ENCODE measurements at regions not wholly inside any gene's neighbourhood (a gene's known extent, or its start where the extent isn't known, plus 50 kb on each side); places are given as distances from the start of the nearest gene placed in this dataset.

DNA sequence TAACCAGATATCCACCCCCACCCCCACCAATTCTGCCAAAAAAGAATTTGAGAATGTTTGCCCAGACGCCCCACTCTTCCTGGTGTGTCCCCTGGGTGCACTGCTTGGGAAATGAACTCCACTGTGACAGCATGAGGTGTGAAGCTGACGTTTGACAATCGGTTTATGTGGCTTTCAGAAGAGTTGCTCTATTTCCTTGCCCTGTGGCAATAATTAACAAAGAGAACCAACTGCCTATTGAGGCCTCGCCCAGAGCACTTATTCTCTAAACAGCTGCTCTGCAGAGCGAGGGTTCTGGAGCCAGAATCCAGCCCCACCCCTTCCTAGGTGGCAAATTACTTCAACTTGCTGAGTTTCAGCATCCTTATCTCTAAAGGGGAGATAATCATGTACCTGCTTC, 115.8 kb upstream of the SIX3 start:
- no peak for DNase-seq (ENCODE audit: low read depth in 2 of 3, low spot score in 1 of 3)

DNA sequence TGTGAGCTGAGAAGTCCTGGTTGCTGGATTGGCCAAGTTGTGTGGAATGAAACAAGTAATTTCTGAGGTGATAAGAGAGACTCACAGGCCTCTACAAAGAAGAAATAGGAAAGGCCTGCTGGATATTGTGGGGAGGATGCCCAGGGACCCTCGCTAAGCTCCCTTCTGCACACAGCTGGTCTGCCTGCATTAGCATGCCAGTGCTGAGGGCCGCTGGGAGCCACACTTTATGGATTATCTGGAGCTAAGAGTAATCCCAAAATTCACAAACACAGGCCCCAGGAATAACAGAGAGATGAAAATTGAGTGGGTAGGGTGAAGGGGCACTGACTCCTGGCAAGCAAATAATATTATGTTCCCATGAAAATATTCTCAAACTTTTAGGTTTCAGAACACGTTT, 114.9 kb upstream of the SIX3 start:
- no peak for DNase-seq (ENCODE audit: low read depth in 2 of 3, low spot score in 1 of 3)

DNA sequence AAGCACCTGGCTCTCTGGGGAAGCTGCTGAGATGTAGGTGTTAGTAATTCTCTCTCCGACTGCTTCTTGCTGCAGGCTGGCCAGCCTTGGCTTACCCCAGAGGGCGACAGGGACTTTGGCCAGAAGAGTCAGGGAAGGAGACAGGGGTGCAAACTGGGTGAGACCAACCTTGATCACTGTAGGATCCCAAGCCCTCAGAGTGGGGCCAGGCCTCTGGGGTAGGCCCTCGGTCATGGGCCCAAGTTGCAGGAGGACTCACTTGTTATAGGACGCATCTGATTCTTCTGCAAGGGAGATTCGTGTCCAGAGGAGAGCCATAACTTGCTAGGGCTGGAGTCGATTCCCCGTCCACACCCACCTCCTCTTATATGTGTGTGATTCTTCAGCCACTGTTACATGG, 111.7 kb upstream of the SIX3 start:
- no peak for DNase-seq (ENCODE audit: low read depth in 2 of 3, low spot score in 1 of 3)

DNA sequence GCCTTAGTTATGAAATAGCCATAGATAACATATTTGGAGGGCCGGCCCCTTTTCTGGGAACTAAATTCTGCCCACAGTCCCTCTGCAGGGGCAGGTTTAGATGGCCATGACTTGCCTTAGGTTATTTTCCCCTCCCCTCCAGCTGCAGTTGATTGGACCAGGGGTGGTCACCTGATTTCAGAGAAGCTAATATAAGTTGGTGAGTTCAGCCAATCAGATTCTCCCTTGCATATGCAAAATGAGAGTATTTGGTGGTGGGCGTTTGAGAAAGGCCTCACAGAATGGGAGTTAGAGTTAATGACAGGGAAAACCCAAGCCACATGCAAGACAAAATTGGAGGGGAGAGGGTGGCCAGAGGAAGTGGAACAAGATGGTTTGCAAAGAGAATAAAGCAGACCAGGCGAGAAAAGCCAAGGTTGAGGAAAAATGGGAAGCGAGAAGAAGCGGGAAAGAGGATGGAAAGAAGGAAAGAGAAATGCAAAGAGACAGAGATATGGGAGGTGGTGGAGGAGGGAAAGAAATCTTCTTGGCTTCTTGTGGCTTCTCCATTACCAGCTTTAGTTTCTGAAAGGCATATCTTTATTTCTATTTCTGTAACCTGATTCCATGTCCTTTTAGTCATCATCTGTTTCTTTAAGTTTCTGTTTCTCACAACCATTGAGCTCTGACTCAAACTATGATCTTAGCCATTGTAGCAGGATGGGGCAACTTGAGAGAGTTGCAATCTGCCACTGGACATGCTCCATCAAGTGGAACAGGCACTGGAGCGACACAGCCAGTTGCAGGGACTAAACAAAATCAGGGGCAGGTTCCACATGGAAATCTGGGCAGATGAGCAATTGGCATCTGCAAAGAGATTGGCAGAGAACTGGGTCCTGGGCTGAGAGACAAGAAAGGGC, 108.1 kb upstream of the SIX3 start:
- DNase-seq (ENCODE audit: low read depth in 2 of 3, low spot score in 1 of 3) = no peak

DNA sequence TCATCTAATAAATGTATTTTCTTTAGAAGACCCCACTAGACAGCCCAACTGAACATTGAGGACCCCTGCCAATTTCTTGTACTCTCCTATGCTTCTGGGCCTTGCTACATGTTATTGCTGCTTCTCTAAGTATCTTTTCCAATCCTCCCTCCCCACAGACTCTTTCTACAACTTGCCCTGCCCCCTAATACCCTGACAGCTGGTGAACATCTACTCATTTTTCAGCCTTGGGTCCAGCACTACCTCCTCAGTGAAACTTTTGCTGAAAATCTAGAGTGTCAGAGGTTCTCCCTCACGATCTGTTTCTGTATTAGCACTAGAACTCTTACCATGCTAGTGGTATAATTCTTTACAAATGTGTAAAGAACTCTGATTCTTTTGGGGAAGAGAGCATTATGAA, 106.8 kb upstream of the SIX3 start:
- no peak for DNase-seq (ENCODE audit: low read depth in 2 of 3, low spot score in 1 of 3)

DNA sequence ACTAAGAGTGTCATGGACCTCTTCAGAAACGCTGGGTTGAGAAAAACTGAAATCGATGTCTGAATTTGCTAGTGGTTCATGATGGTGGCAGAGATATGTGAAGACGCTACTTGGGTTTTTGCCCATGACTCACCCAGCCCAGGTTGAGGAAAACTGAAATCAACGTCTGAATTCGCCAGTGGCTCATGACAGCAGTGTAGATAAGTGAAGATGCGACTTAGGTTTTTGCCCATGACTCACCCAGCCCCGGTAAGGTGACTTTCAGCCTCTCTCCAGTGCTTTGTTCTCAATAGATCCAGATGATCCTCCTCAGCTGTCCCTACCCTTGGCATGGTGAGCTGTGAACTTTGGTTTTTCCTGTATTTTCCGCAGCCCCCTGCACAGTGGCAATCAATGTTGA, 105.3 kb upstream of the SIX3 start:
- DNase-seq (ENCODE audit: low read depth in 2 of 3, low spot score in 1 of 3) = peak; percentile 40 to 58 (median 53)

DNA sequence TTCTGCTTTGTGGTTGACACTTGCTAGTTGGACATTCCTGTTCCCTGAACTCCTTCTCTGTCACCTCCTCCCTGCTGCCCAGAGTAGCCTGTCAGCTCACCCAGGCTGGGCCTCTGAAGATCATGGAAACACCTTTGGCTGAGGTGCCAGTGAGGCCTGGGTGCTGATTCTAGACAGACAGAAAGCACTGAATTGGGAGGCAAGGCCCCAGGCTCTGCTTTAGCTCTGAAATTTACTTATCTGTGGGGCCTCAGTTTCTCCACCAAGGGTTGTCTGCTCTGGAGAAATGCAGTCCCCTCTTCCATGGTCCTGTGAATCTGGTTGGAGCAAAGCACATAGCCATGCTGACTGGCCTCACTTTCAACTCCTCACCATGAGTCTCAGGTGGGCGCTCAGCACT, 104.6 kb upstream of the SIX3 start:
- no peak for DNase-seq (ENCODE audit: low read depth in 2 of 3, low spot score in 1 of 3)

DNA sequence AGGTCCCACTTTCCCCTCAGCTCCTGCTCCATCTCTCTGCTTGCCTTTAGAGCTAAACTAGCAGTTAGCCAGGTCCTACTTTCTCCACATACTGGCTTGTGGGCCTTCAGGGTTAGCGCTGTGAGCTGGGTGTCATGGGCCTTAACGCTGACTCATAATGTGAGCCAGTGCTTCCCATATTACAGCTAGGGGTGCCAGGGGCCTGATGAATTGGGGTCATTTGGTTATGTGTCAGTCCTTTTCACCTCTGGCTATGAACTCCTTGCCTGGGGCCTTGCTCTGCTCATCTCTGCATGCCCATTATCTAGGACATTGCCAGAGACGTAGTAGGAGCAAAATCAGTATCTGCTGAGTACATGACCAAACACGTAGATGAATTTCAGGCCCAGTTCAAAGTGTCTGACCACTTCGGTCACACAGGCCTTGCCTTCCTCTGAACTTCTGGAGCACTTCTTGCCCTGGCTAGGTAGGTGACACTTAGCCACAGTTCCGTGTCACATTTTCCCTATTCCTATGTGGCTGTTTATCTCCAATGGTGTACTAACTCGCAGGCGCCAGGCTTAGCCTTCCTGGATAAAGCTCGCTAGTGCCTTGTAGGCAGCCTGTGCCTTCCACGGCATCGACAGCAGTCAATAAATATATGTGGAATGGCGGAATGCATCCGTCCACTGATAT, 103.2 kb upstream of the SIX3 start:
- no peak for DNase-seq (ENCODE audit: low read depth in 2 of 3, low spot score in 1 of 3)

DNA sequence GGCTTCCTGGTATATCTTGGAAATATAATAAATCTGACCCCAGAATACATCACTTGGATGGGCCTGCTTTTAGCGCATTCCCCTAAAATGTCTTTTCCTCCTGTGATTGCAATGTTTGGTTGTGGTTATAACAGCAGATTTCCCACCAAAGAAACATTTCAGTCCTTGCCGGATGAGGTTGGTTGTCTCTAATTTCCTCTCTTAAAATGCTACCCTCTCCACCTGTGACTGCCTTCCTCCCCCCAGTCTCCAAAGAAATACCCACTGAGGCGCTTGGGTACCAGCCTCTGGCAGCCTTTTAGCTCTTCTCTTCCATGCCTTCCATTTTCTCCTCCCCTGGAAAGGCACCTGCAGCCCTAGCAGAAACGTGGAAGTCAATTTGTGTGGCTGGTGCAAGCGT, 102.1 kb upstream of the SIX3 start:
- no peak for DNase-seq (ENCODE audit: low read depth in 2 of 3, low spot score in 1 of 3)

DNA sequence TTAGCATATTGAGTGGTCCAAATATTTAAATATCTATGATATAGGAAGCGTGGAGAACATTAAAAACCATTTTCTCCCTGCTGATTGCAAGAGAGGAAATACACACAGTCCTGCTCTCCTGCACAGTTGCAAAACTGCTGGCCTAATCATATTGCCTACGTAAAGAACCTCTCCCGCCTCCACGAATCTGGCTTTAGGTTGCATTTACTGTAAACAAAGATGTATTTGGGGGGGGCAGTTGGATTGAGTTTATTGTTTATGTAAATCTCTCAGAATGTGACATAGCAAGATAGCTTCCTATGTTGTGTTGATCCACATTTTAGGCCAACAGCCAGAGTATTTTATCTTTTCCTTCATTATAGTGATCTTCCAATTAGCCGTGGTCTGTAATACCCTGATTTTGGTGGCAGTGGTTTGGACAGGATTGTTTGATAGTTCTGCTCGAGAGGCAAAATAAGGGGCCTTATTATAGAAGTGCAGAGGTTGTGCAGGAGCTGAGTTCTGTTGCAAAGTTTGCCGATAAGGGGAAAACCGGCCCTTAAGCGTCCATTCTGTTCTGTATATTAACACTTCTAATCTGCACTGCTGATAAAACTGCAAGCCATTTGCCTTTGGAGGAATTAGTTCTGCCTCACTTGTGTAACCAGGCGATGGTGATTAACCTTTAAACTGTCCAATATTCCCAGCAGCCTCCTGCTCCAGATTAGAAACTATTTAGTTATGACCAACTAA, 101.6 kb upstream of the SIX3 start:
- DNase-seq (ENCODE audit: low read depth in 2 of 3, low spot score in 1 of 3) = no peak

DNA sequence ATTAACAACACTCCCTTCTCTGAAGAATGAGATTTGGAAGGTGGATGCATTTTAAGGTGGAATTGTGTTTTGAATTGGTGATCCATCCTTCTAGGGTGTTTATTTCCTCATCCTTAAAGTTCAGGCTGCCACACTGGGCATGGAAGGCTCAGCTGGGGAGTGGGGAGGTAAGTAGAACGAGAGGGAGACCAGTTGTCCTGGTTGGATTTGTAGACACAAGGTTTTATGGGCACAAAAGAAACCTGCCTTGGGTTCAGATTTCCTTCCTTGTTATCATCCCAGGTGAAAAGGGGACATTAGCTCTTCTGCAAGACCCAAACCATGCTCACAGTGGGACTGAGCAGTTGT, 101.0 kb upstream of the SIX3 start:
- DNase-seq (ENCODE audit: low read depth in 2 of 3, low spot score in 1 of 3) = no peak

DNA sequence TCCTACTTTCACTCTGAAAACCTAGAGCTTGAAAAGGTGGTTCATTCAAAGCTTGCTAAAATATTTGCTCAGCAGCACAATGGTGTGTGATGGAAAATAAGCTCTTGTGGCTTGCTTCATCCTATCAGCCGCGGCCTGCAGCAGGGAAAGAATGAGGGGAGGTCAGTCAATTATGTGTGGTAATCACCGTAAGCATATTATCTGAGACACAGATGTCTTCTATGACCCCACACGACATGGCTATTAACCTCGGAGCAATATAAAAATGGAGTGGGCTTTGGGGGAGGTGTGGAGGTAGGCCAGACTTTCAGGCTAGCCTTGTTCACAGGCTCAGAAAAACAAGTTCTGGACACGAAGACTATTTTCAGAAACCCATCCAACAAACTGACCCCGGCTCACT, 98.4 kb upstream of the SIX3 start:
- no peak for DNase-seq (ENCODE audit: low read depth in 2 of 3, low spot score in 1 of 3)

DNA sequence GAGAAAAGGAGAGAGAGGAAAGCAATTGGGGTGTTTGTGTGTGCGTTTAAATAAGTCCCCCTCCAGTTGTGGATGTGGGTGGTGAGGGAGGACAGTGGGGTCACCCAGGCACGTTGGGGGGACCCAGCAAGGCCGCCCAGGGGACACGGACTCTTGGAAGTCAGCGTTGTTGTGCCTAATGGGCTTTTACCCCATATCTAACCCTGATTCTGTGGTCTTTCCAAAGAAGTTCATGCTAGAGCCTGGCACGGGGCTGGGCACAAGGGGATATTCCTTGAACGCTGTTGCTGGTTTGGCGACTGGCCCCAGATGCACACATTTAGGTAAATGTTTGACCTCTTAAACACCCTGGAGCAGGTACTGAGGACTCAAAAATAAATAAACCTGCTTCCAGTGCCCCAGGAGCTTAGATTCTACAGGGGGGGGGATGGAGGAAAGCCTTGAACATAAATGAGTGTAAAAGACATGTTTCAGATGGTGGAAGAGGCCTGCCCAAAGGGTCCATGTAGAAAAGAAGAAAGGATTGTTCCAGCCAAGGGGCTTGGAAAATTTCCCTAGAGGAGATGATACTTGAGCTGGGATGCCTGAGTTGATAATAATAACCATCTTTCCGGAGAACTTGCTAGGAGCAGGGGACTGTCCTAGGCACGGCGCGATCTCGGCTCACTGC, 97.7 kb upstream of the SIX3 start:
- no peak for DNase-seq (ENCODE audit: low read depth in 2 of 3, low spot score in 1 of 3)

DNA sequence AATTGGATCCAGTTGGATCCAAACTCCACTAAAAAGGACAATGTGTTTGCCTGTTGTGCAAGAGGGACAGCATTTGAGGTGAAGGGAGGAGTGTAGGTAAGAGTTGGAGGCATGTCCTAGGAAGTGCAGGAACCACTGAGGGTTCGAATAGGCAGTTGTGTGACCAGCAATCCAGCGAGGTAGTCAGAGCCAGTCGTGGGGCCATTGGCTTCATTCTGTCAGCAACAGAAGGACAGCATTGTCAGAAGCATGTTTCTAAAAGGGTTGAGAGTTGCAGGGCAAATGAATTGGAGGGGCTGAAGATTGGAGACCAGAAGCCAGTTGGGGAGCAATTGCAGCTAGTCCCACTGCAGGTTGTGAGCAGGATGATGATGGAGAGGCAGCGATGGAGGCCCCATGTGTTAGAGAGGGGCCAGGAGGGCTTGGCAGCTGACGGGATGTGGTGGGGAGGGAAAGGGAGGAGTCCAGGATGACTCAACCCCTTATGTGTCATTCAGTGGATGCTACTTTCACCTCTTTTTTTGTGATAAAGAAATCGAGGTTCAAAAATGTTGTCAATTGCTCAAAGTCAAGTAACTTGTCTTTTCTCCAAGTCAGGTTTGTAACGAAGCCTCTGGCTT, 96.7 kb upstream of the SIX3 start:
- no peak for DNase-seq (ENCODE audit: low read depth in 2 of 3, low spot score in 1 of 3)

DNA sequence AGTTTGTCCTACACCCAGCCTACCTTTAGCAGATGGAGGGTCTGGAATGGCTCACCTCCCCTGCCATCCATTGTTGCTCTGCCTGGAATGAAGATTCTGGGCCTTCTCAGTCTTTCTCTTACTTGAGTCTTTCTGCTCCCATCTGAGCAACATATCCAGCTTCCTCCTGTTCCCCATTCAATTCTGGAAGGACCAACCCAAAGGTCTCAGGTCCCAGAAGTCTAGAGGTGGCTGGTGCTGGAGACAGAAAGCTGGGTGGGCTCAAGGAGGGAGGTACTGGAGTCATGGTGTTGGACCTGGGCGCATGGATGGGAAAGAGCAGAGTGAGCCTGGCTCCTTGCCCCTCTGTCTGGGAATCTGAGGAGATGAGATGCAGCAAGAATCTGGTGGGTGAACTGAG, 93.5 kb upstream of the SIX3 start:
- no peak for DNase-seq (ENCODE audit: low read depth in 2 of 3, low spot score in 1 of 3)

DNA sequence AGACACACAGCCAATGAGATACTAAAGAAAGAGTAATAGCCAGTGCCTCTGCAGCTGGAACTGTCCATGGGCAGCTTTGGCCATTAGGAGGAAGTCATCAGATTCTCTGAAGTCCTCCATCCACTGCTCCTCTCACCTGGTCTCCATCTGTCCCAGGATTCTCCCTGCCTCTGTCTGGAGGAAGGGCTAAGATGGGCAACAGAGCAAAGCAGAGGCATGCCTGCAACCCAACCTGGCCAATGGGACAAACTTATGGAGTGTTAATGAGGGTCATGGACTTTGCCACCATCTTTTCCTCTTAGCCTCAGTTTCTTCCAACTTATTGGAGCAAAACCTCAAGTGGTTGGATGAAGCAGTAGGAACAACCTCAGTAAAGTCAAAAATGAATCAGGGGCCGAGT, 91.5 kb upstream of the SIX3 start:
- DNase-seq (ENCODE audit: low read depth in 2 of 3, low spot score in 1 of 3) = no peak

DNA sequence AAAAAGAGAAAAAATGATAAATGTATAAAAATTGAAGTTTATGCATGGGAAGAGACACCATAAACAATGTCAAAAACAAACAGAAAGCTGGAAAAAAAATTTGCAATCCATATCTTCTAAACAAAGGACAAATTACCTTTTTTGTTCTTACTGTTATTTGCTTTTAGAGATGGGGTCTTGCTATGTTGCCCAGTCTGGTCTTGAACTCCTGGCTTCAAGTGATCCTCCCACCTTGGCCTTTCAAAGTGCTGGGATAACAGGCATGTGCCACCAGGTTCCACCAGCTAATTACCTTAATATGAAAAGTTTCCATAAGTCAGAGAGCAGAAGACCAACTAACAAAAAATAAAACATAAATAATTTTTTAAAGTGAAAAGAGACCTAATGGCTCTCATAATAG, 90.0 kb upstream of the SIX3 start:
- no peak for DNase-seq (ENCODE audit: low read depth in 2 of 3, low spot score in 1 of 3)

DNA sequence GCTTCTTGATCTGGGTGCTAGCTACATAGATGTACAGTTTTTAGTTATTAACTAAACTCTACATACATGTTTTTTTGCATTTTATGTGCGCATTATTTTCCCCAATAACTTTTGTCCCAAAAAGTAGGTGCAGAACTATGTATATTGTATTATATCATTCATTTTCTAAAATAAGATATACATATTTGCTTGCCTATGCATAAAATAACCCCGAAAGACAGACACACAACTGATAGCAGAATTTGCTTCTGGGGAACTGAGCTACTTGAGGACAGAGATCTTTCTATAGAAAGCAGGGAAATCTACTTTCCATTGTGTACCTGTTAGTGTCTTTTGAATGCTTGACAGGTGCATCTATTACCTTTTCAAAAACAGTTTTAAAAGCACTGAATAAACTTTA, 88.9 kb upstream of the SIX3 start:
- no peak for DNase-seq (ENCODE audit: low read depth in 2 of 3, low spot score in 1 of 3)

DNA sequence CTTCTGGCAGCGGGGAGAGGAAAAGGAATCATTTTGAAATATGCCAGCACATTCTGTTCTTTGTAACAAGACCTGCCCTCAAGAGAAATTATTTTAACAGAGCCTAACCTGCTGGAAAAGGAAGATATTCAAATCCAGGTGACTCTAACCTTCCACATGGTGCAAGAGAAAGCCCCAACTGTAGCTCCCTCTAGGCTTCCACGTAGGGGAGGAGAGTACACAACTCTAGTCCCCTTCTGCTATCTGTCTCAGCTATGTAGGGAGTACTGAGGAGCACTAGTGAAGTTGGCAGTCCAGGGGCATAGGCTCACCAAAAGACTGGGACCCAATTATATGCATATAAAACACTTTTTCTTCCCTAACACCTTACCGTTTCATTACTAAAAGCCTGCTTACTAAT, 82.2 kb upstream of the SIX3 start:
- no peak for DNase-seq (ENCODE audit: low read depth in 2 of 3, low spot score in 1 of 3)

DNA sequence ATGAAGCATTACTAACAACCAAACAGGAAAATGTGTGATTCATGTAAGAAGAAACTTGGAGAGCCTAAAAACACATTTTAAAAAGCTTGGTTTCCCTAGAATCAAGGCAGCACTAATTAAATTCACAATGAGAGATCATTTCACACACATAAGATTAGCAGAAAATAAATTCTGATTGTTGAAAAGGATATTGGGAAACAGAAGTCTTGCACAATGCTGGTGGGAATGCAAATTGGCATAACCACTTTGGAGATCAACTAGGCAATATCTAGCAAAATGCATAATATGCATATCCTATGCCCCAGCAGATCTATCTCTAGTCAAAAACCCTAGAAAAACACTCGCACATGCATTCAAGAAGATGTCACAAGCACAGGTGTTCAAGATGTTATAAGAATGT, 75.3 kb upstream of the SIX3 start:
- DNase-seq (ENCODE audit: low read depth in 2 of 3, low spot score in 1 of 3) = no peak

DNA sequence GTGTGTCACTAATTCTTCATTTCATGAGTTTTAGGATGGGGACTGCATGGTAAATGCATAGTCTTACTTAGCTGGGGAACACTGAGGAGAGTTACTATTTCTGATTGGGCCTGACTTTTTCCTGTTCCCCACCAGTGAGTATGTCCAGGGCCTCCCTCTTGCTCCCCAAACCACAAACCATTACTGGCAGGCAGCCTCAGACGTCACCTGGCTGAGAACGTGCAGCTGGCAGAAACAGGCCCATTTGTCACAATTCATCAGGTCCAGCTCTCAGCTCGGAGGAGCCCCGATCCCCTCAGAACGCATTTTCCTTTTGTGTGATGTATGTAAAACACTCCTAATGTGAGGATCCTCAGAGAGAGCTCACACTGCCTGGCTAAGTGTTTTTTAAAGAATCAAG, 71.7 kb upstream of the SIX3 start:
- DNase-seq (ENCODE audit: low read depth in 2 of 3, low spot score in 1 of 3) = no peak

Data from stimulated activated CD4-positive, alpha-beta T cell treated with anti-CD3 and anti-CD28 coated beads, Interleukin-12 subunit alpha, Interleukin-12 subunit beta, amount 100 ng/mL, for 48 hours (primary cell).